Endothelial cell (in vitro differentiated cells): ENCODE measurements at regions not wholly inside any gene's neighbourhood (a gene's known extent, or its start where the extent isn't known, plus 50 kb on each side); places are given as distances from the start of the nearest gene placed in this dataset. TPM values are rescaled to one million over a fixed set of nuclear protein-coding genes. Genes with fewer than 3 reads are reported as not detected.

Experiments
- DNase-seq: peaks from one replicate; pipeline ENCODE4 v3.0.0; 2021; ENCODE audit warnings: low spot score
- H3K27ac Mint-ChIP-seq: one replicate; pipeline ENCODE4 v1.8.0; 2021; ENCODE audit warnings: mixed read lengths, inconsistent platforms; ENCODE audit not compliant: unreplicated experiment
- H3K27me3 Mint-ChIP-seq: one replicate; pipeline ENCODE4 v1.8.0; 2021; ENCODE audit warnings: mild to moderate bottlenecking, moderate library complexity, mixed read lengths, inconsistent platforms; ENCODE audit not compliant: unreplicated experiment
- H3K36me3 Mint-ChIP-seq: one replicate; pipeline ENCODE4 v1.8.0; 2021; ENCODE audit warnings: mild to moderate bottlenecking, low read depth, mixed read lengths, inconsistent platforms; ENCODE audit not compliant: unreplicated experiment
- H3K4me1 Mint-ChIP-seq: one replicate; pipeline ENCODE4 v1.8.0; 2021; ENCODE audit warnings: mild to moderate bottlenecking, mixed read lengths, inconsistent platforms; ENCODE audit not compliant: unreplicated experiment
- H3K4me3 Mint-ChIP-seq: one replicate; pipeline ENCODE4 v1.8.0; 2021; ENCODE audit warnings: mild to moderate bottlenecking, mixed read lengths, inconsistent platforms; ENCODE audit not compliant: unreplicated experiment
- H3K9me3 Mint-ChIP-seq: one replicate; pipeline ENCODE4 v1.8.0; 2021; ENCODE audit warnings: mixed read lengths, inconsistent platforms; ENCODE audit not compliant: unreplicated experiment
- CTCF ChIP-seq: fragments of 200-600 bp; sonication (generic); IDR thresholded peaks from one replicate; pipeline ENCODE4 v1.5.0; 2021; ENCODE audit warnings: antibody characterized with exemption; ENCODE audit not compliant: unreplicated experiment
- microRNA-seq: library from miRNA; unstranded; fragments of <30 nt; microRNA quantifications from one replicate; pipeline ENCODE4, GENCODE V29; 2020; ENCODE audit not compliant: unreplicated experiment

DNA sequence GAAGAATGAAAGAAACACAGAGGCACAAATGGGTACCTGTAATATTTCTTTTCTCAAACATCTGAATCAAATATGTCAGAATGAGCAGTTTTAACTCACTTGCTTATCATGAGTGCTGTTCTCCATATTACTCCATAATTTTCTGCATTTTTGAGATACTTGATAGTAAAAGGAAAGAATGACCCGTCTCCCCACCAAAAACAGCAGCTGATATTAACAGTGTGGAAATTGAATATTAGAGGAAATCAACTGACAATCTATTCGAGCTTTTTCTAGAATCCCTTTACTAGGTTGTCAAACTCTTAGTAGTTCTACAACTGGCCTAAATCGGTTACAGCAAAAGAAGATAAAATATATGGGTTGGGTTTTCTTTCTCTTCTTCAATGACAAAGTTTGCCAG lies 49.9 kb upstream of the HELT start:
- Mint-ChIP-seq H3K4me3 (no peak overlapping the region), H3K27ac (no peak overlapping the region), H3K36me3 (peaks cover 17% of the 10 kb centered on the region), H3K4me1 (no peaks in the 10 kb centered on the region), H3K9me3 (peaks cover 8% of the 10 kb centered on the region), H3K27me3 (peaks cover 15% of the 10 kb centered on the region)
- TF ChIP-seq CTCF, result no peak
- no peak for DNase-seq

Small RNA genes in the stretch of these regions (microRNA-seq; reads per million reads assigned to microRNA genes)
- gene MIR4455, result not detected
